Endodermal cell (in vitro differentiated cells): ENCODE measurements at regions not wholly inside any gene's neighbourhood (a gene's known extent, or its start where the extent isn't known, plus 50 kb on each side); places are given as distances from the start of the nearest gene placed in this dataset.

ENCODE experiments used
- DNase-seq: peaks from one replicate; pipeline ENCODE4 v3.0.0-alpha.2; 2017
- H3K27ac ChIP-seq: 2 replicates; pipeline ENCODE4 v1.5.1; 2013; ENCODE audit warnings: mild to moderate bottlenecking, low read depth, low read length, moderate library complexity
- H3K27me3 ChIP-seq: 2 replicates; pipeline ENCODE4 v1.6.1; 2013; ENCODE audit warnings: mild to moderate bottlenecking, low read length, moderate library complexity; ENCODE audit not compliant: insufficient read depth, control insufficient read depth, poor library complexity, severe bottlenecking
- H3K36me3 ChIP-seq: 2 replicates; pipeline ENCODE4 v1.7.0; 2013; ENCODE audit warnings: mild to moderate bottlenecking, low read length, moderate library complexity; ENCODE audit not compliant: control insufficient read depth, insufficient read depth
- H3K4me1 ChIP-seq: one replicate; pipeline ENCODE4 v1.7.0; 2013; ENCODE audit warnings: low read length; ENCODE audit not compliant: control insufficient read depth, insufficient read depth
- H3K4me3 ChIP-seq: 2 replicates; pipeline ENCODE4 v1.5.1; 2013; ENCODE audit warnings: mild to moderate bottlenecking, low read length, moderate library complexity
- H3K9ac ChIP-seq: 2 replicates; pipeline ENCODE4 v1.6.1; 2013; ENCODE audit warnings: mild to moderate bottlenecking, low read length, moderate library complexity; ENCODE audit not compliant: poor library complexity, severe bottlenecking; ENCODE audit errors: extremely low read depth
- H3K9me3 ChIP-seq: 2 replicates; pipeline ENCODE4 v1.6.1; 2013; ENCODE audit warnings: mild to moderate bottlenecking, low read length, moderate library complexity; ENCODE audit not compliant: control insufficient read depth
- H3K27ac Mint-ChIP-seq: 2 replicates; pipeline ENCODE4 v1.8.0; 2020; ENCODE audit warnings: mixed read lengths
- H3K27me3 Mint-ChIP-seq: 2 replicates; pipeline ENCODE4 v1.8.0; 2021; ENCODE audit warnings: mild to moderate bottlenecking, mixed read lengths; ENCODE audit not compliant: insufficient read depth
- H3K36me3 Mint-ChIP-seq: 2 replicates; pipeline ENCODE4 v1.8.0; 2020; ENCODE audit warnings: low read depth, mixed read lengths
- H3K4me1 Mint-ChIP-seq: 2 replicates; pipeline ENCODE4 v1.8.0; 2020; ENCODE audit warnings: mixed read lengths
- H3K4me3 Mint-ChIP-seq: 2 replicates; pipeline ENCODE4 v1.8.0; 2020; ENCODE audit warnings: mild to moderate bottlenecking, moderate library complexity, mixed read lengths
- H3K9me3 Mint-ChIP-seq: 2 replicates; pipeline ENCODE4 v1.8.0; 2020; ENCODE audit warnings: mild to moderate bottlenecking, mixed read lengths
- WGBS, 2 experiments: methylation state at CpG; one replicate each; pipeline versions ENCODE4 v1.1.5 to v1.1.7; 2013; ENCODE audit warnings: missing lambda C conversion rate in 2 of 2, mixed read lengths in 1 of 2; ENCODE audit not compliant: insufficient coverage in 1 of 2, insufficient read length in 1 of 2; 5-methylcytosine and 5-hydroxymethylcytosine counted together
- TF ChIP-seq, protein P1 (sequence below): fragments of 200-600 bp; sonication (generic); conservative IDR thresholded peaks from 2 replicates; pipeline ENCODE4 v1.5.0; 2021; ENCODE audit warnings: antibody characterized with exemption, mild to moderate bottlenecking

DNA sequence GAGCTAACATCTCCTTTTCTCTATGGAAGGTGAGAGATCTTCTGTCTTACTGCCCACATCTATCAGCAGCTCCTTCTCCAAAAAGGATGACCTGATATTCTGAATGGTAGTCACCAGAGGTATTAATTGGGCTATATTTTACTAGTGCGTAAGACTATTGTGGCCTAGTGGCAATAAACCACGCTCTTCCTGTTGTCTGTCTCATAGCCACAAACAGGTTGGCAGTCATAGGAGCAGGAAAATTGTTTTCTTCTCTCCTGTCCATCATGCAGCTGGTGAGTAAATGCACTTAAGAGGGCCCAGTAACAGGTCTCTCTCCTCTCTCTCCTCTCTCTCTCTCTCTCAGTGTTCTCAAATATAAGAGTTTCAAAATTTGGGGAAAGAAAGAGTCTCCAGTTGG is 856.8 kb upstream of the ACVR2A start:
- no peak for DNase-seq
- H3K27me3 ChIP-seq = no peaks in the 10 kb centered on the region
- no peak overlapping the region for H3K9ac ChIP-seq
- WGBS, 2 experiments = 96 to 100% methylated on average over 1 to 2 of the region's 2 CpGs
- Mint-ChIP-seq H3K36me3 (no peaks in the 10 kb centered on the region), H3K27me3 (no peaks in the 10 kb centered on the region), H3K9me3 (no peaks in the 10 kb centered on the region), H3K4me3 (no peak overlapping the region), H3K4me1 (peaks cover 7% of the 10 kb centered on the region), H3K27ac (no peak overlapping the region)
- H3K4me3 ChIP-seq = no peak overlapping the region
- no peaks in the 10 kb centered on the region for H3K4me1 ChIP-seq
- H3K9me3 ChIP-seq = no peaks in the 10 kb centered on the region
- H3K36me3 ChIP-seq = no peaks in the 10 kb centered on the region
- H3K27ac ChIP-seq = no peak overlapping the region
- TF ChIP-seq, protein P1, sequence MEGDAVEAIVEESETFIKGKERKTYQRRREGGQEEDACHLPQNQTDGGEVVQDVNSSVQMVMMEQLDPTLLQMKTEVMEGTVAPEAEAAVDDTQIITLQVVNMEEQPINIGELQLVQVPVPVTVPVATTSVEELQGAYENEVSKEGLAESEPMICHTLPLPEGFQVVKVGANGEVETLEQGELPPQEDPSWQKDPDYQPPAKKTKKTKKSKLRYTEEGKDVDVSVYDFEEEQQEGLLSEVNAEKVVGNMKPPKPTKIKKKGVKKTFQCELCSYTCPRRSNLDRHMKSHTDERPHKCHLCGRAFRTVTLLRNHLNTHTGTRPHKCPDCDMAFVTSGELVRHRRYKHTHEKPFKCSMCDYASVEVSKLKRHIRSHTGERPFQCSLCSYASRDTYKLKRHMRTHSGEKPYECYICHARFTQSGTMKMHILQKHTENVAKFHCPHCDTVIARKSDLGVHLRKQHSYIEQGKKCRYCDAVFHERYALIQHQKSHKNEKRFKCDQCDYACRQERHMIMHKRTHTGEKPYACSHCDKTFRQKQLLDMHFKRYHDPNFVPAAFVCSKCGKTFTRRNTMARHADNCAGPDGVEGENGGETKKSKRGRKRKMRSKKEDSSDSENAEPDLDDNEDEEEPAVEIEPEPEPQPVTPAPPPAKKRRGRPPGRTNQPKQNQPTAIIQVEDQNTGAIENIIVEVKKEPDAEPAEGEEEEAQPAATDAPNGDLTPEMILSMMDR = no peak

DNA sequence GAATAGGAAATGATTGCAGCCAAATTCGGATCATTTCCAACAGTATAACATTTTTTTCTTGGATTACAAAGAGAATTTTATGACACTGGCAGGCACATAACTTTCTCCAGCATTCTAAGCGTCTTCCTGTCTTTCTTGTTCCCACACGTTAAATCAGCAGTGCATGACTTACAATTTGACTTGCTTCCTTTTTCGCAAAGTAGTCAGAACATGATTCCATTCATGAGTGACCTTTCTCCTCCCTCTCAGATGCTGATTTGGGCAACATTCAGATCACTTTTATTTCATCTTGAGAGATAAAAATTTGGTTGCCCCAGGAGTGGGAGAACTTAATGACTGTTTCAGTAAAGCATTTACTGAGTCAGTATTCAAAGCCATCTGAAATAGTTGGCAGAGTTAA is 858.7 kb upstream of the ACVR2A start:
- DNase-seq = no peak
- no peak overlapping the region for H3K4me3 ChIP-seq
- no peak overlapping the region for H3K27ac Mint-ChIP-seq
- H3K4me1 Mint-ChIP-seq = no peaks in the 10 kb centered on the region
- 89 to 90% methylated on average over 4 of the region's 4 CpGs for WGBS, 2 experiments
- no peaks in the 10 kb centered on the region for H3K9me3 ChIP-seq
- H3K27ac ChIP-seq = no peak overlapping the region
- no peaks in the 10 kb centered on the region for H3K4me1 ChIP-seq
- no peaks in the 10 kb centered on the region for H3K36me3 ChIP-seq
- H3K4me3 Mint-ChIP-seq = no peak overlapping the region
- TF ChIP-seq, protein P1 = no peak
- no peaks in the 10 kb centered on the region for H3K27me3 Mint-ChIP-seq
- H3K27me3 ChIP-seq = no peaks in the 10 kb centered on the region
- H3K9ac ChIP-seq = no peak overlapping the region
- H3K36me3 Mint-ChIP-seq = no peaks in the 10 kb centered on the region
- no peaks in the 10 kb centered on the region for H3K9me3 Mint-ChIP-seq

GRCh38 chr2:146985753-146986152 is 859.1 kb upstream of the ACVR2A start:
- Histone ChIP-seq H3K9ac (no peak overlapping the region), H3K27ac (no peak overlapping the region), H3K27me3 (no peaks in the 10 kb centered on the region), H3K4me1 (no peaks in the 10 kb centered on the region), H3K36me3 (no peaks in the 10 kb centered on the region), H3K4me3 (no peak overlapping the region), H3K9me3 (no peaks in the 10 kb centered on the region)
- Mint-ChIP-seq H3K36me3 (no peaks in the 10 kb centered on the region), H3K9me3 (no peaks in the 10 kb centered on the region), H3K4me1 (no peaks in the 10 kb centered on the region), H3K27me3 (no peaks in the 10 kb centered on the region), H3K4me3 (no peak overlapping the region), H3K27ac (no peak overlapping the region)
- no peak for DNase-seq
- 89 to 100% methylated on average over 1 to 2 of the region's 2 CpGs for WGBS, 2 experiments
- TF ChIP-seq, protein P1 = no peak
